T-cell (primary cell): ENCODE measurements at regions not wholly inside any gene's neighbourhood (a gene's known extent, or its start where the extent isn't known, plus 50 kb on each side); places are given as distances from the start of the nearest gene placed in this dataset.

Experiments
- ATAC-seq, 4 experiments: fragments of 200-7000 bp in 3 of 4; fragments of 150-1000 bp in 1 of 4; cut with Tn5 transposase; replicated peaks in 1 of 4; 1 replicate in 3 of 4; 2 replicates in 1 of 4; pipeline ENCODE4 v1.10.0; 2021; ENCODE audit warnings: moderate library complexity in 3 of 4, mild to moderate bottlenecking in 2 of 4, moderate number of reproducible peaks in 1 of 4
- CTCF ChIA-PET, 2 donors: fragments of 300-600 bp; sonication (Branson Sonifier 250); formaldehyde crosslinking; loops; one replicate each; lab custom pipeline; 2022; ENCODE audit warnings: antibody characterized with exemption in 2 of 2; lab: Charles Lee
- POLR2A ChIA-PET, 2 donors: fragments of 300-600 bp; sonication (Branson Sonifier 250); formaldehyde crosslinking; loops; one replicate each; lab custom pipeline; 2022; ENCODE audit warnings: antibody characterized with exemption in 2 of 2; lab: Charles Lee
- DNase-seq, 35 experiments: peaks; one replicate each; pipeline versions ENCODE4 v3.0.0 to v3.0.0-alpha.2; 2013 to 2023
- H3K27ac ChIP-seq: one replicate; pipeline ENCODE4 v1.5.1; 2013; ENCODE audit warnings: low read length
- H3K27me3 ChIP-seq, 2 experiments: replicated peaks in 1 of 2; 1 replicate in 1 of 2; 2 replicates in 1 of 2; pipeline versions ENCODE4 v1.6.1 to v1.7.0; 2013; ENCODE audit warnings: low read length in 1 of 2, mixed read lengths in 1 of 2; ENCODE audit not compliant: control insufficient read depth in 2 of 2, insufficient read depth in 2 of 2; ENCODE audit errors: extremely low read depth in 1 of 2
- H3K36me3 ChIP-seq, 2 donors: 1 replicate in 1 of 2; 2 replicates in 1 of 2; pipeline versions ENCODE4 v1.6.1 to v1.7.0; 2013; ENCODE audit warnings: low read length in 1 of 2; ENCODE audit not compliant: control insufficient read depth in 2 of 2, insufficient read depth in 1 of 2; ENCODE audit errors: extremely low read depth in 1 of 2
- H3K4me1 ChIP-seq, 2 experiments: 1 replicate in 1 of 2; 2 replicates in 1 of 2; pipeline versions ENCODE4 v1.6.1 to v1.7.0; 2013; ENCODE audit warnings: low read length in 2 of 2, mixed read lengths in 1 of 2; ENCODE audit not compliant: insufficient read depth in 2 of 2, control insufficient read depth in 1 of 2; ENCODE audit errors: extremely low read depth in 1 of 2
- H3K4me3 ChIP-seq, 2 donors: 1 replicate in 1 of 2; 2 replicates in 1 of 2; pipeline versions ENCODE4 v1.5.1 to v1.7.0; 2013; ENCODE audit warnings: mild to moderate bottlenecking in 2 of 2, low read length in 1 of 2, moderate library complexity in 1 of 2; ENCODE audit not compliant: control insufficient read depth in 1 of 2; ENCODE audit errors: extremely low read depth in 1 of 2
- H3K9me3 ChIP-seq: 2 replicates; pipeline ENCODE4 v1.7.0; 2013
- H3K27ac Mint-ChIP-seq, 2 donors: one replicate each; pipeline ENCODE4 v1.8.0; 2020 to 2021; ENCODE audit warnings: mild to moderate bottlenecking in 2 of 2, mixed read lengths in 2 of 2
- H3K27me3 Mint-ChIP-seq, 2 donors: one replicate each; pipeline ENCODE4 v1.8.0; 2021 to 2022; ENCODE audit warnings: mixed read lengths in 2 of 2
- H3K36me3 Mint-ChIP-seq: one replicate; pipeline ENCODE4 v1.8.0; 2021; ENCODE audit warnings: mixed read lengths
- H3K4me1 Mint-ChIP-seq, 3 donors: one replicate each; pipeline ENCODE4 v1.8.0; 2020 to 2022; ENCODE audit warnings: mixed read lengths in 3 of 3, mild to moderate bottlenecking in 1 of 3
- H3K4me3 Mint-ChIP-seq, 3 donors: one replicate each; pipeline ENCODE4 v1.8.0; 2020 to 2022; ENCODE audit warnings: mild to moderate bottlenecking in 3 of 3, mixed read lengths in 3 of 3, moderate library complexity in 3 of 3
- H3K9me3 Mint-ChIP-seq, 3 donors: one replicate each; pipeline ENCODE4 v1.8.0; 2020 to 2022; ENCODE audit warnings: mixed read lengths in 3 of 3
- WGBS: methylation state at CpG from one replicate; pipeline ENCODE4 v1.1.5; 2013; ENCODE audit warnings: missing lambda C conversion rate; ENCODE audit not compliant: insufficient coverage; 5-methylcytosine and 5-hydroxymethylcytosine counted together

DNA sequence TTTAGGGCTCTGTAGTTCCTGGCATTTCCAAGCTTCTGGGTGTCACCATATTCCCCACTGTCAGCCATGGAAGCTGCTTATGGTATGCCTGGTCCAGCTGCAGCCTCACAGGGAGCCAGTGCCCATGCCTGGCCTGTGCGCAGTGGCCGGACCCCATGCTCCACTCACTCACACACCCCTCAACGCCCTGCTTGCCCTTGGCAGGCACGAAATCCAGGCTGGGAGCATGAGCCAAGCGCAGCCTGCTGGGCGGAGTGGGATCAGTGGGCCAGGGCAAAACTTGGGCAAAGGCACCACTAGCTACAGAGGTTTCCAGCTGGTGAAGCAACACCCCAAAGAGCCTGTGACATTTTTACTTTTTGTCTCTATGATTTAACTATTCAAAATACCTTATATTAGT, 520.4 kb downstream of the RWDD3 start:
- Histone ChIP-seq H3K4me1 (no peaks in the 10 kb centered on the region), H3K4me3 (no peak overlapping the region), H3K27ac (no peak overlapping the region), H3K27me3 (peaks cover 0 to 6% of the 10 kb centered on the region in 2 experiments), H3K9me3 (peaks cover 4% of the 10 kb centered on the region), H3K36me3 (peaks cover 0 to 4% of the 10 kb centered on the region in 2 donors)
- no peak overlapping the region for H3K27ac Mint-ChIP-seq
- no peaks in the 10 kb centered on the region for H3K36me3 Mint-ChIP-seq
- H3K27me3 Mint-ChIP-seq, result no peaks in the 10 kb centered on the region
- ChIA-PET POLR2A (no interaction called here), CTCF (no interaction called here)
- H3K4me3 Mint-ChIP-seq, result no peak overlapping the region
- 75% methylated on average over 4 of the region's 6 CpGs for WGBS
- peaks cover 16 to 31% (median 20%) of the 10 kb centered on the region in 3 donors for H3K9me3 Mint-ChIP-seq
- H3K4me1 Mint-ChIP-seq, result no peaks in the 10 kb centered on the region
- no peak for DNase-seq
- no peak for ATAC-seq

DNA sequence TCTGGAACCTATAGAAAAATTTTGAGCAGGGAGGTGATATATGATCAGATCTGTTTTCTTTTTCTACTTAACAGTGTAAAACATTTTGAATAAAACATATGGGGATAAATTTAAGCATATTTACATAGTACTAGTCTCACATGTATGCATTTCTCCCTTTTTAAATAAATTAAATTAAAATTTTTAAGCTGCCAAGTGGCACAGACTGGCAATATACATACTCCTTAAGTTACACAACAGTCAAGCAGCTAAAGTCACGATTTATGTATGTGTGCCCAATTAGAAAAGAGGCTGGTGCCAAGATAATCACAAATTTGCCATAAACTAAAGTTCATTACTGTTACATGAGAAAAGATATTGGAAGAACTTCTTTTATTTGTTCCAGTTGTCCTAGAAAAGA, 532.0 kb downstream of the RWDD3 start:
- Histone ChIP-seq H3K4me1 (no peaks in the 10 kb centered on the region), H3K9me3 (no peaks in the 10 kb centered on the region), H3K36me3 (no peaks in the 10 kb centered on the region), H3K4me3 (no peak overlapping the region), H3K27ac (no peak overlapping the region), H3K27me3 (no peaks in the 10 kb centered on the region)
- no peak for ATAC-seq
- H3K9me3 Mint-ChIP-seq, result peaks cover 11 to 17% (median 12%) of the 10 kb centered on the region in 3 donors
- H3K4me3 Mint-ChIP-seq, result no peak overlapping the region
- no peaks in the 10 kb centered on the region for H3K27me3 Mint-ChIP-seq
- CTCF ChIA-PET, result interaction anchor here in 1 of 2 donors (0.7 kb wide), 1 partner anchor 20 kb away, joined by 7 read pairs; no protein-coding TSS in a partner anchor
- DNase-seq, result no peak
- no peak overlapping the region for H3K27ac Mint-ChIP-seq
- no peaks in the 10 kb centered on the region for H3K36me3 Mint-ChIP-seq
- POLR2A ChIA-PET, result no interaction called here
- H3K4me1 Mint-ChIP-seq, result no peaks in the 10 kb centered on the region
- no CpG with 5 or more reads among the region's 1 CpG for WGBS

DNA sequence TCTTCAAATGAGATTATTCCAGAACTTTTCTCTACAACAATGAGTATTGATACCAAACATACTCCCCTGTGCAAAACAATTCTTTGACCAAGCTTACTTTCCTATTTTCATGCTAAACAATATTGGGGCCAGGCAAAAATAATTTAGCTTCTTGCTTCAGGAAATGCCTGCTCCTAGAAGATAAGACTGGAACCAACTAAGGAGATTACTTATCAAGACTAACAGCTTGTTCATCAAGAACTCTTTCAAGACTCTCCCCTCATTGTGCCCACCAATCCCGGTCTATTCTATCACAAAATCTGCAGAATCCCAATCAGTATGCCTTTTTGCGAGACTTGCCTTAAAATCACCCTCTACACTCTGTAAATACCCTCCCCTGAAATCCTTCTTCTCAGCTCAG, 536.6 kb downstream of the RWDD3 start:
- CTCF ChIA-PET, result no interaction called here
- POLR2A ChIA-PET, result no interaction called here
- 8% methylated on average over 2 of the region's 2 CpGs for WGBS
- no peak overlapping the region for H3K27ac Mint-ChIP-seq
- H3K36me3 Mint-ChIP-seq, result no peaks in the 10 kb centered on the region
- no peak overlapping the region for H3K27ac ChIP-seq
- ATAC-seq (no peak), DNase-seq (no peak)
- no peaks in the 10 kb centered on the region for H3K4me1 Mint-ChIP-seq
- no peaks in the 10 kb centered on the region for H3K36me3 ChIP-seq
- H3K4me3 Mint-ChIP-seq, result no peak overlapping the region
- H3K9me3 Mint-ChIP-seq, result peaks cover 5 to 13% (median 12%) of the 10 kb centered on the region in 3 donors
- no peaks in the 10 kb centered on the region for H3K9me3 ChIP-seq
- no peaks in the 10 kb centered on the region for H3K27me3 ChIP-seq
- H3K4me3 ChIP-seq, result no peak overlapping the region
- no peaks in the 10 kb centered on the region for H3K27me3 Mint-ChIP-seq
- H3K4me1 ChIP-seq, result no peaks in the 10 kb centered on the region

DNA sequence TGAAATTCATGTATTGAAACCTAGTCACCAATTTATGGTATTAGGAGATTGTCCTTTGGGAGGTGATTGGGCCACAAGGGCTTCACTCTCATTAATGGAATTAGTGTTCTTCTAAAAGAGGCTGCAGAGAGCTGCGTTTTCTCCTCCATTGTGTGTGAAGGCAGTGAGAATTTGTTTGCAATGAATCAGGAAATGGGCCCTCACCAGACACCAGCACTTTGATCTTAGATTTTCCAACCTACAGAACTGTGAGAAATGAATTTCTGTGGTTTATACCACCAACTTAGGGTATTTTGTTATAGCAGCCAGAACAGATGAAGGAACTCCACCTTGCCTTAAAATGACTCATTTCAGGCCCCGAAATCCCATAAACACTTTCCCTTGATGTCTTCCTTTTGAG, 544.2 kb downstream of the RWDD3 start:
- Mint-ChIP-seq H3K9me3 (peaks cover 9 to 29% (median 11%) of the 10 kb centered on the region in 3 donors), H3K4me1 (no peaks in the 10 kb centered on the region), H3K36me3 (no peaks in the 10 kb centered on the region), H3K27ac (no peak overlapping the region), H3K27me3 (no peaks in the 10 kb centered on the region), H3K4me3 (no peak overlapping the region)
- CTCF ChIA-PET, result no interaction called here
- no peaks in the 10 kb centered on the region for H3K27me3 ChIP-seq
- no peaks in the 10 kb centered on the region for H3K4me1 ChIP-seq
- no peaks in the 10 kb centered on the region for H3K36me3 ChIP-seq
- H3K4me3 ChIP-seq, result no peak overlapping the region
- POLR2A ChIA-PET, result no interaction called here
- DNase-seq, result no peak
- H3K27ac ChIP-seq, result no peak overlapping the region
- no CpG with 5 or more reads among the region's 2 CpGs for WGBS
- no peaks in the 10 kb centered on the region for H3K9me3 ChIP-seq
- no peak for ATAC-seq

DNA sequence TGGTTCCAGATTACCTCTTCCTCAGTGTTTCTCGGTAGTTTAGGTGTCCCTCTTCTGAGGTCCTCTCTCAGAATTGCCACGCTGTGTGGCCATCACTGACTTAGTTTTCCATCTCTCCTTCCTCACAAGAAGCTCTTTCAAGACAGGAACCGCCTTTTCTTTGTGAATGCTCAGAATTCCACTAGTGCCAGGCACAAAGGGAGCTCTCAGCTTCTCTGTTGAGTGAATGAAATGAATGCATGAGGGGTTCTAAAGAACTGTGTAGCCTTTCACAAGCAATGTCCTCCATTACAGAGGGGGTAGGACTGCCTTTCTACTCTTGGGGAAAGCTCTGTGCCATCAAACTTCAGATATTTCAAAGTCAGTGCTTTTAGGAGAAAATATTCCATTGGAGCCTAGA, 546.8 kb downstream of the RWDD3 start:
- DNase-seq, result no peak
- H3K27ac Mint-ChIP-seq, result no peak overlapping the region
- no peak for ATAC-seq

DNA sequence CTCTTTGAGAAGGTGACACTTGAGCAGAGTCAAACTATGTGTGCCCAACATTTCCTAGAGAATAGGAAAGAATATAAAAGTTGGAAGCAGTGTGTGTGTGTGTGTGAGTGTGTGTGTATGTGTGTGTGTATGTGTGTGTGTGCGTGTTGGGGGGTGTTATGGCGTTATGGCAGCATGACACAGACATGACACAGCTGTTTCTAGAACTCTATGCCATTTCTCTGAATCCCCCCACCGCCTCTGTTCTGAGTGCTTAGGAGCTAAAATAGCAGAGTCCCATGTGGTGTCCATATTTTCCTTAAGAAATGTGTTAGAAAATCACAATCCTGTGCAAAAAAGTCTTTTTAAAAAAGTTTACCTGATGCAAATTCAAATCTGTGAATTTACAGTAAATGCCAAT, 556.1 kb downstream of the RWDD3 start:
- DNase-seq (no peak), ATAC-seq (no peak)
- WGBS, result 80% methylated on average over 1 of the region's 3 CpGs
- Histone ChIP-seq H3K36me3 (no peaks in the 10 kb centered on the region), H3K27ac (no peak overlapping the region), H3K4me1 (no peaks in the 10 kb centered on the region), H3K27me3 (no peaks in the 10 kb centered on the region), H3K9me3 (no peaks in the 10 kb centered on the region), H3K4me3 (no peak overlapping the region)
- no peaks in the 10 kb centered on the region for H3K27me3 Mint-ChIP-seq
- no peaks in the 10 kb centered on the region for H3K36me3 Mint-ChIP-seq
- ChIA-PET CTCF (no interaction called here), POLR2A (no interaction called here)
- no peak overlapping the region for H3K27ac Mint-ChIP-seq
- H3K9me3 Mint-ChIP-seq, result peaks cover 10 to 13% (median 13%) of the 10 kb centered on the region in 3 donors
- no peaks in the 10 kb centered on the region for H3K4me1 Mint-ChIP-seq
- no peak overlapping the region for H3K4me3 Mint-ChIP-seq

More for the DNA sequence above, 546.8 kb downstream of the RWDD3 start:
- Mint-ChIP-seq H3K27me3 (no peaks in the 10 kb centered on the region), H3K36me3 (no peaks in the 10 kb centered on the region), H3K4me3 (no peak overlapping the region), H3K9me3 (peaks cover 10 to 23% (median 11%) of the 10 kb centered on the region in 3 donors), H3K4me1 (no peaks in the 10 kb centered on the region)
- H3K27ac ChIP-seq, result no peak overlapping the region
- POLR2A ChIA-PET, result no interaction called here
- H3K36me3 ChIP-seq, result no peaks in the 10 kb centered on the region
- H3K27me3 ChIP-seq, result no peaks in the 10 kb centered on the region
- no peaks in the 10 kb centered on the region for H3K9me3 ChIP-seq
- CTCF ChIA-PET, result no interaction called here
- no peak overlapping the region for H3K4me3 ChIP-seq
- no peaks in the 10 kb centered on the region for H3K4me1 ChIP-seq
- WGBS, result 57% methylated on average over 1 of the region's 3 CpGs

DNA sequence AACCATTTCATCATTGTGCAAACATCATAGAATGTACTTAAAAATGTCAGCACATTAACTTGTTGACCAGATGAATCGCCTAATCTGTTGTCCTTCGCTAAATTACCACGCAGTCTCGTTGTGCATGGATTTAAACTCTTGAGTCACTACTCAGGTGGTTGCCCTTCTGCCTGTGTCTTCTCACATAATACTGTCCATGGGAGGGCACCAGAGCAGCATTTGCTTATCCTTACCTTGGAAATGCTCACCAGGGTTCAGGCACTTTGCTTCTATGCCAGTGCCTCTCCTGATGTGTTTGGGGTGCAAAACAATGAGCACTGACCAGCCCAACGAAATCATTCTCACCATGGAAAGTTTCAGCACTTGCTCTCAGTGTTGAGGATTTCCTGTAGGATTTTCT, 559.9 kb downstream of the RWDD3 start:
- no peaks in the 10 kb centered on the region for H3K36me3 Mint-ChIP-seq
- H3K27me3 ChIP-seq, result peaks cover 0 to 2% of the 10 kb centered on the region in 2 experiments
- POLR2A ChIA-PET, result no interaction called here

More for the DNA sequence above, 559.9 kb downstream of the RWDD3 start:
- no peaks in the 10 kb centered on the region for H3K4me1 Mint-ChIP-seq
- Histone ChIP-seq H3K4me3 (no peak overlapping the region), H3K4me1 (no peaks in the 10 kb centered on the region), H3K36me3 (no peaks in the 10 kb centered on the region), H3K27ac (no peak overlapping the region), H3K9me3 (no peaks in the 10 kb centered on the region)
- CTCF ChIA-PET, result no interaction called here
- H3K27ac Mint-ChIP-seq, result no peak overlapping the region
- no peak for ATAC-seq
- no peak for DNase-seq
- 78% methylated on average over 4 of the region's 5 CpGs for WGBS
- no peak overlapping the region for H3K4me3 Mint-ChIP-seq
- no peaks in the 10 kb centered on the region for H3K27me3 Mint-ChIP-seq
- H3K9me3 Mint-ChIP-seq, result peaks cover 7 to 13% (median 9%) of the 10 kb centered on the region in 3 donors
